GM10266 (cell line): ENCODE measurements at regions not wholly inside any gene's neighbourhood (a gene's known extent, or its start where the extent isn't known, plus 50 kb on each side); places are given as distances from the start of the nearest gene placed in this dataset.

Experiments used
- DNase-seq: peaks from one replicate; pipeline ENCODE4 v3.0.0; 2012; ENCODE audit errors: extremely low spot score
- CTCF ChIP-seq: IDR thresholded peaks from 2 replicates; pipeline ENCODE4 v1.5.1; 2012; ENCODE audit warnings: mild to moderate bottlenecking, low read depth; ENCODE audit not compliant: control insufficient read depth, insufficient read depth; ENCODE audit errors: missing control alignments

- DNase-seq = no peak
- no peak for TF ChIP-seq CTCF
Measured at GRCh38 chr2:117199511-117199910, 615.0 kb upstream of the DDX18 start.

GRCh38 chr2:117212562-117212961 lies 601.9 kb upstream of the DDX18 start:
- TF ChIP-seq CTCF = no peak
- DNase-seq = no peak

GRCh38 chr2:117217145-117217544 lies 597.3 kb upstream of the DDX18 start:
- DNase-seq = no peak
- TF ChIP-seq CTCF = no peak

- no peak for TF ChIP-seq CTCF
Measured at GRCh38 chr2:117222809-117223208, 591.7 kb upstream of the DDX18 start.

GRCh38 chr2:117232305-117232704 lies 582.2 kb upstream of the DDX18 start:
- TF ChIP-seq CTCF = no peak
- no peak for DNase-seq

More at GRCh38 chr2:117222809-117223208, 591.7 kb upstream of the DDX18 start:
- no peak for DNase-seq

GRCh38 chr2:117257362-117257761 lies 557.1 kb upstream of the DDX18 start:
- DNase-seq = no peak
- no peak for TF ChIP-seq CTCF

- DNase-seq = no peak
- no peak for TF ChIP-seq CTCF
Measured at GRCh38 chr2:117269574-117269973, 544.9 kb upstream of the DDX18 start.

GRCh38 chr2:117271631-117272030 lies 542.9 kb upstream of the DDX18 start:
- no peak for DNase-seq
- TF ChIP-seq CTCF = no peak
